ENCODE measurements at regions not wholly inside any gene's neighbourhood (a gene's known extent, or its start where the extent isn't known, plus 50 kb on each side); places are given as distances from the start of the nearest gene placed in this dataset.
"Not testable (repeated sequence)": the region's sequence is repeated elsewhere in the genome, so short reads cannot be mapped to it uniquely, and the experiment has no call there.

DNA sequence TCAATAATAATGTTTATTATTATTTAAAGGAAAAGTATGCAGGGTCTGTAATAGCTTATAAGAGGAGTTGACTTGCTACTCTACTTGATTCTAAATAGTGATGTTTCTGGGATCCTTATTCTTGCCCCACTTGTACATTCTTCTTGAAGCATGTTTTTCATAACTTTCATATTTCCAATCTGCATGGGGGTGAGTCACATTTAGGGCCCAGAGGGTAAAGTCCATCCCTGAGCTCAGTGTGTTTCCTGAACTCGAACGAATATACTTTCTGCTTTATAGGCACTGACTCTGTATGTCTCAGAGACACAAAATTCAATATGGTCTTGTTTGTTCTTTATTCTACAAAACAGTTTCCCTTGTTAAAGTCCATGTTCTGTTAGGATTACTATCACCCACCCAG lies 61.0 kb upstream of the SMIM30 start:
- Histone ChIP-seq H3K4me1 (ENCODE audit: low read depth) (no peaks in the 10 kb centered on the region), H3K4me3 (no peak overlapping the region), H3K9me3 (no peaks in the 10 kb centered on the region), H3K36me3 (ENCODE audit: low read depth) (no peaks in the 10 kb centered on the region)
- TF ChIP-seq CTCF (IDR thresholded peaks at IDR 0.05) = no peak
- peak; percentile 91 for ATAC-seq
- intact Hi-C loops (cut with DNase I, micrococcal nuclease) = no loop called here
- DNase-seq = peak in 1 of 3 donors; percentile 13

DNA sequence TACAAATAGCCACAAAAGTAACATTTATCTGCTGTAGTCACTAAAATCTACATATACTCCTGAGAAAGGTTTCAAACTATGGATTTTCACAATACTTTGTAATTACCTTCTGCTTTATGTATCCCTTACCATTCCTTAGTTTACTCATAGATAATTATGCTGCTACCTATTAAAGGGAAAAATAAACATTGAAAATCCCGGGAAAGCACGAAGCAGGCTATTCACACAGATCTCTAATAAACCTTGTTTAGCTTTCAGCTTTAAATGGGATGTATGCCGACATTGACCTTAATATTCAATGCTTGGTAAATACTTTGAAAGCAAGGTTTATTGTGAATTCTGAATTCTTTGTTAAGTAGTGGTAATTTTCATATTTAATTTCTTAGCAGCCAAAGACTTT lies 58.5 kb upstream of the SMIM30 start:
- Histone ChIP-seq H3K36me3 (ENCODE audit: low read depth) (no peaks in the 10 kb centered on the region), H3K4me3 (no peak overlapping the region), H3K9me3 (no peaks in the 10 kb centered on the region), H3K4me1 (ENCODE audit: low read depth) (no peaks in the 10 kb centered on the region)
- DNase-seq (no peak), ATAC-seq (no peak)
- intact Hi-C loops (cut with DNase I, micrococcal nuclease) = no loop called here
- no peak for TF ChIP-seq CTCF (IDR thresholded peaks at IDR 0.05)

GRCh38 chr7:113176180-113176579 lies 57.8 kb upstream of the SMIM30 start:
- not testable (repeated sequence) for H3K4me3 ChIP-seq, ATAC-seq

DNA sequence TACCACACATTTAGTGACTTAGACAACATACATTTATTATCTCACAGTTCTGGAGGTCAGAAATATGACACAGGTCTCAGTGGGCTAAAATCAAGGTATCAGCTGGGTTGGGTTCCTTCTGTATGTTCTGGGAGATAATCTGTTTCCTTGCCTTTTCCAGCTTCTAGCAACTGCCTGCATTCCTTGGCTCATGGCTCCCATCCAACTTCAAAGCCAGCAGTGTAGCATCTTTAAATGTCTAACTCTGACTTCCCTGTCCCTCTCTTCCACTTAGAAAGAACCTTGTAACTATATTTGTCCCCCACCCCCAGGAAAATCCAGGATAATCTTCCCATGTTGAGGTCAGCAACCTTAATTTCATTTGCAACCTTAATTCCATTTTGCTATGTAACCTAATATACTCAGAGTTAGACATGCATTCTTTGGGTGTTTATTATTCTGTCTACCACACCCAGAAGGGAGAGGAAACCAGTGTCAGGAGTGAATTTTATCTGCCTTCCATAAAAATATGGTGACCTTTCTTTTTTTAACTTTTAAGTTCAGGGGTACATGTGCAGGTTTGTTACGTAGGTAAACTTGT lies 57.3 kb upstream of the SMIM30 start:
- Histone ChIP-seq H3K36me3 (ENCODE audit: low read depth) (no peaks in the 10 kb centered on the region), H3K9me3 (no peaks in the 10 kb centered on the region), H3K4me1 (ENCODE audit: low read depth) (no peaks in the 10 kb centered on the region), H3K4me3 (no peak overlapping the region)
- intact Hi-C loops (cut with DNase I, micrococcal nuclease) = no loop called here
- no peak for TF ChIP-seq CTCF (IDR thresholded peaks at IDR 0.05)
- DNase-seq (no peak), ATAC-seq (no peak)

More at GRCh38 chr7:113176180-113176579, 57.8 kb upstream of the SMIM30 start:
- DNase-seq; H3K4me1 ChIP-seq (ENCODE audit: low read depth); H3K9me3 ChIP-seq; H3K36me3 ChIP-seq (ENCODE audit: low read depth); intact Hi-C loops (cut with DNase I, micrococcal nuclease): not testable (repeated sequence)

DNA sequence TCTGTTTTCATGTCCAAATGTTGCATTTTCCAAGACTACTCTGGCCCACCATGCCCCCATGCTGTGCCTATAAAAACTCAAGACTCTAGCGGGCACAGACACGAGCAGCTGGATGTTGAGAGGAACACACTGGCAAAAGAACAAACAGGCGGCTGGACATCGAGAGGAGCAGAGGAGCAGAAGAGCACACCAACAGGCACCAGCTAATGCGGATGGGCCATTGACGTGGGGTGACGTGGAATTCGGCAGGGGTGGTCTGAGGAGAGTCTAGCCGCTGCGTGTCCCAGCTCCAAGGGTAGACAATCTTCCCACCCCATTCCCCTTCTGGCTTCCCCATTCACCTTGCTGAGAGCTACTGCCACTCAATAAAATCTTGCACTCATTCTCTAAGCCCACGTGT lies 54.4 kb upstream of the SMIM30 start:
- Histone ChIP-seq H3K36me3 (ENCODE audit: low read depth) (no peaks in the 10 kb centered on the region), H3K9me3 (no peaks in the 10 kb centered on the region), H3K4me3 (no peak overlapping the region), H3K4me1 (ENCODE audit: low read depth) (no peaks in the 10 kb centered on the region)
- DNase-seq = no peak
- no peak for TF ChIP-seq CTCF (IDR thresholded peaks at IDR 0.05)
- intact Hi-C loops (cut with DNase I, micrococcal nuclease) = no loop called here
- ATAC-seq = no peak

GRCh38 chr7:113170591-113170990 lies 52.2 kb upstream of the SMIM30 start:
- no peak for DNase-seq
- intact Hi-C loops (cut with DNase I, micrococcal nuclease) = no loop called here
- no peaks in the 10 kb centered on the region for H3K9me3 ChIP-seq
- H3K36me3 ChIP-seq (ENCODE audit: low read depth) = no peaks in the 10 kb centered on the region
- no peak for TF ChIP-seq CTCF (IDR thresholded peaks at IDR 0.05)
- no peak overlapping the region for H3K4me3 ChIP-seq
- no peaks in the 10 kb centered on the region for H3K4me1 ChIP-seq (ENCODE audit: low read depth)
- no peak for ATAC-seq
